ENCODE measurements at regions not wholly inside any gene's neighbourhood (a gene's known extent, or its start where the extent isn't known, plus 50 kb on each side); places are given as distances from the start of the nearest gene placed in this dataset.

- Histone ChIP-seq H3K36me3 (ENCODE audit: insufficient read depth, low read length) (no peaks in the 10 kb centered on the region), H2AFZ (ENCODE audit: low read depth, low read length) (no peak overlapping the region), H3K9me2 (ENCODE audit: insufficient read depth, low read length) (no peaks in the 10 kb centered on the region), H3K27me3 (ENCODE audit: insufficient read depth, low read depth, low read length) (no peaks in the 10 kb centered on the region), H4K20me1 (ENCODE audit: insufficient read depth) (no peaks in the 10 kb centered on the region), H3K4me2 (ENCODE audit: low read length) (no peak overlapping the region), H3F3A (ENCODE audit: insufficient read depth, low read length, poor library complexity, severe bottlenecking) (no peaks in the 10 kb centered on the region), H3K27ac (ENCODE audit: low read length) (no peak overlapping the region), H3K4me3 (ENCODE audit: low read length) (no peak overlapping the region), H3K9me3 (ENCODE audit: low read length) (no peaks in the 10 kb centered on the region), H3K79me2 (replicated peaks; ENCODE audit: insufficient read depth, low read length) (no peaks in the 10 kb centered on the region), H3K9ac (ENCODE audit: low read length) (no peak overlapping the region)
- TF ChIP-seq RAD21 (conservative IDR thresholded peaks at IDR 0.05) (no peak), POLR2AphosphoS5 (IDR thresholded peaks at IDR 0.05) (no peak), TAF1 (IDR thresholded peaks at IDR 0.05; ENCODE audit: low read depth) (no peak), EZH2 (IDR thresholded peaks at IDR 0.05; ENCODE audit: borderline replicate concordance, insufficient read depth, low read length, poor library complexity, severe bottlenecking) (no peak), EP300 (conservative IDR thresholded peaks at IDR 0.05; ENCODE audit: poor library complexity, severe bottlenecking) (no peak), MXI1 (conservative IDR thresholded peaks at IDR 0.05; ENCODE audit: poor library complexity, severe bottlenecking) (no peak)
Observed at GRCh38 chr16:63896383-63897109, 1225.3 kb downstream of the CDH11 start.

- Histone ChIP-seq H3K9me2 (ENCODE audit: insufficient read depth, low read length) (no peaks in the 10 kb centered on the region), H3K9me3 (ENCODE audit: low read length) (no peaks in the 10 kb centered on the region), H3K36me3 (ENCODE audit: insufficient read depth, low read length) (no peaks in the 10 kb centered on the region), H3K79me2 (replicated peaks; ENCODE audit: insufficient read depth, low read length) (no peaks in the 10 kb centered on the region), H3K27ac (ENCODE audit: low read length) (no peak overlapping the region), H3K27me3 (ENCODE audit: insufficient read depth, low read depth, low read length) (no peaks in the 10 kb centered on the region), H3F3A (ENCODE audit: insufficient read depth, low read length, poor library complexity, severe bottlenecking) (no peaks in the 10 kb centered on the region), H2AFZ (ENCODE audit: low read depth, low read length) (no peak overlapping the region), H3K4me3 (ENCODE audit: low read length) (no peak overlapping the region), H3K9ac (ENCODE audit: low read length) (no peak overlapping the region), H3K4me2 (ENCODE audit: low read length) (no peak overlapping the region), H4K20me1 (ENCODE audit: insufficient read depth) (no peaks in the 10 kb centered on the region)
- no peak for TF ChIP-seq CTCF (IDR thresholded peaks at IDR 0.05; ENCODE audit: poor library complexity, severe bottlenecking)
Observed at GRCh38 chr16:63890723-63891122, 1231.1 kb downstream of the CDH11 start.

GRCh38 chr16:63890081-63890480 is 1231.8 kb downstream of the CDH11 start:
- no peaks in the 10 kb centered on the region for H3K9me2 ChIP-seq (ENCODE audit: insufficient read depth, low read length)
- no peak overlapping the region for H3K4me2 ChIP-seq (ENCODE audit: low read length)
- no peak overlapping the region for H3K9ac ChIP-seq (ENCODE audit: low read length)
- no peaks in the 10 kb centered on the region for H3K27me3 ChIP-seq (ENCODE audit: insufficient read depth, low read depth, low read length)
- H2AFZ ChIP-seq (ENCODE audit: low read depth, low read length): no peak overlapping the region
- H3K27ac ChIP-seq (ENCODE audit: low read length): no peak overlapping the region
- no peaks in the 10 kb centered on the region for H3K9me3 ChIP-seq (ENCODE audit: low read length)
- H4K20me1 ChIP-seq (ENCODE audit: insufficient read depth): no peaks in the 10 kb centered on the region
- H3F3A ChIP-seq (ENCODE audit: insufficient read depth, low read length, poor library complexity, severe bottlenecking): no peaks in the 10 kb centered on the region
- H3K4me3 ChIP-seq (ENCODE audit: low read length): no peak overlapping the region
- H3K36me3 ChIP-seq (ENCODE audit: insufficient read depth, low read length): no peaks in the 10 kb centered on the region
- TF ChIP-seq TAF1 (IDR thresholded peaks at IDR 0.05; ENCODE audit: low read depth): no peak
- TF ChIP-seq SMC3 (conservative IDR thresholded peaks at IDR 0.05; ENCODE audit: poor library complexity): no peak
- no peak for TF ChIP-seq EP300 (conservative IDR thresholded peaks at IDR 0.05; ENCODE audit: poor library complexity, severe bottlenecking)
- no peak for TF ChIP-seq RAD21 (conservative IDR thresholded peaks at IDR 0.05)
- no peak for TF ChIP-seq REST (IDR thresholded peaks at IDR 0.05; ENCODE audit: borderline replicate concordance)
- TF ChIP-seq CTCF (IDR thresholded peaks at IDR 0.05; ENCODE audit: poor library complexity, severe bottlenecking): no peak
- no peak for TF ChIP-seq POLR2AphosphoS5 (IDR thresholded peaks at IDR 0.05)
- no peak for TF ChIP-seq MXI1 (conservative IDR thresholded peaks at IDR 0.05; ENCODE audit: poor library complexity, severe bottlenecking)
- no peak for TF ChIP-seq EZH2 (IDR thresholded peaks at IDR 0.05; ENCODE audit: borderline replicate concordance, insufficient read depth, low read length, poor library complexity, severe bottlenecking)
- no peaks in the 10 kb centered on the region for H3K79me2 ChIP-seq (replicated peaks; ENCODE audit: insufficient read depth, low read length)
